PC-9 (cell line): ENCODE measurements at regions not wholly inside any gene's neighbourhood (a gene's known extent, or its start where the extent isn't known, plus 50 kb on each side); places are given as distances from the start of the nearest gene placed in this dataset.

ENCODE experiments used
- BruUV-seq: library from RNA; stranded (reverse); fragments of 400-500 nt; replicated peaks from 2 replicates; lab custom pipeline; 2021; lab: Mats Ljungman, UMichigan
- CTCF ChIA-PET: fragments of 300-600 bp; sonication (Branson Sonifier 250); formaldehyde crosslinking; loops from one replicate; lab custom pipeline; 2022; ENCODE audit warnings: antibody characterized with exemption; lab: Charles Lee
- POLR2A ChIA-PET: fragments of 300-600 bp; sonication (Branson Sonifier 250); formaldehyde crosslinking; loops from one replicate; lab custom pipeline; 2022; ENCODE audit warnings: antibody characterized with exemption; ENCODE audit not compliant: unreplicated experiment; lab: Charles Lee
- DNase-seq, 2 experiments: peaks; one replicate each; pipeline versions ENCODE4 v3.0.0 to v3.0.0-alpha.2; 2015 to 2022; ENCODE audit warnings: mixed read lengths in 1 of 2
- H2AFZ ChIP-seq: fragments of 200-600 bp; sonication (generic); 2 replicates; pipeline ENCODE4 v1.8.1; 2017; ENCODE audit warnings: antibody characterized with exemption
- H3F3A ChIP-seq: fragments of 200-600 bp; sonication (generic); 2 replicates; pipeline ENCODE4 v1.8.1; 2017; ENCODE audit warnings: antibody characterized with exemption, mild to moderate bottlenecking, low read depth; ENCODE audit not compliant: insufficient read depth
- H3K27ac ChIP-seq: fragments of 200-600 bp; sonication (generic); 2 replicates; pipeline ENCODE4 v1.6.1; 2016; ENCODE audit warnings: mixed run types
- H3K27me3 ChIP-seq: fragments of 200-600 bp; sonication (generic); 2 replicates; pipeline ENCODE4 v1.6.1; 2016; ENCODE audit warnings: low read depth, mixed run types; ENCODE audit not compliant: insufficient read depth
- H3K36me3 ChIP-seq: fragments of 200-600 bp; sonication (generic); 2 replicates; pipeline ENCODE4 v1.6.1; 2016; ENCODE audit warnings: low read depth, mixed run types
- H3K4me1 ChIP-seq: fragments of 200-600 bp; sonication (generic); replicated peaks from 2 replicates; pipeline ENCODE4 v1.6.1; 2016; ENCODE audit warnings: mixed run types; ENCODE audit not compliant: insufficient read depth
- H3K4me2 ChIP-seq: fragments of 200-600 bp; sonication (generic); 2 replicates; pipeline ENCODE4 v1.6.1; 2017; ENCODE audit warnings: mixed run types
- H3K4me3 ChIP-seq: fragments of 200-600 bp; sonication (generic); 2 replicates; pipeline ENCODE4 v1.6.1; 2016; ENCODE audit warnings: mixed run types
- H3K79me2 ChIP-seq: fragments of 200-600 bp; sonication (generic); 2 replicates; pipeline ENCODE4 v1.6.1; 2017; ENCODE audit warnings: low read depth, mixed run types
- H3K9me2 ChIP-seq: fragments of 200-600 bp; sonication (generic); 2 replicates; pipeline ENCODE4 v1.8.1; 2017; ENCODE audit warnings: mild to moderate bottlenecking; ENCODE audit not compliant: insufficient read depth
- H3K9me3 ChIP-seq: fragments of 200-600 bp; sonication (generic); 2 replicates; pipeline ENCODE4 v1.8.1; 2016; ENCODE audit warnings: low read depth; ENCODE audit not compliant: insufficient read depth
- H4K20me1 ChIP-seq: fragments of 200-600 bp; sonication (generic); 2 replicates; pipeline ENCODE4 v1.8.1; 2017; ENCODE audit not compliant: insufficient read depth
- EZH2 ChIP-seq: fragments of 200-600 bp; sonication (generic); IDR thresholded peaks from 2 replicates; pipeline ENCODE4 v1.8.0; 2017; ENCODE audit warnings: antibody characterized with exemption, low read depth
- intact Hi-C: fragments of 100-400 bp; cut with micrococcal nuclease; formaldehyde crosslinking; loops from one replicate; pipeline ENCODE4 v1.10.0; 2022; ENCODE audit not compliant: unreplicated experiment
- TF ChIP-seq, protein P1 (sequence below): fragments of 200-600 bp; sonication (generic); conservative IDR thresholded peaks from 2 replicates; pipeline ENCODE4 v1.6.1; 2017; ENCODE audit warnings: mixed run types, antibody characterized with exemption, mild to moderate bottlenecking, moderate library complexity

DNA sequence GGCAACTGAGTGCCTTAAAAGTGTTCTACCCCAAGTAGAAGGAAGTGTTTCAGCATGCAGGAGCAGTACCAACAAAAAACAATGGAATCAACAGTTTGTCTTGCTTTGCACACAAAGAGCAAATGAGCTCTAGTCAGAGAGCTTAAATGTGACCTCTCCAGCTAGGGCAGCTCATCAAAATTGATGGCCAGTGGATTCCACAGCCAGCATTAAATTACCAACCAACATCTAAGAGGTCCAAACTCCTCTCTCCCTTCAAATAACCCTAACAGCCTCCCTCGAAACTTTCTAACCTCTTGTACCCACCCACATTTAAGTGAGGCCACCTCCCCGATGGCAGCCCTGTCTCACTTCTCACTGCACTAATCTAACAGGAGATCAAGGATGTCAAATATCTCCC is 219.9 kb downstream of the CHIC2 start:
- no peaks in the 10 kb centered on the region for H3K27me3 ChIP-seq
- no peaks in the 10 kb centered on the region for H3K4me1 ChIP-seq
- no TSS peak for BruUV-seq
- no peaks in the 10 kb centered on the region for H3K9me2 ChIP-seq
- CTCF ChIA-PET: interaction anchor here (0.6 kb wide), 1 partner anchor 330 kb away, joined by 3 read pairs; no protein-coding TSS in a partner anchor
- TF ChIP-seq, protein P1, sequence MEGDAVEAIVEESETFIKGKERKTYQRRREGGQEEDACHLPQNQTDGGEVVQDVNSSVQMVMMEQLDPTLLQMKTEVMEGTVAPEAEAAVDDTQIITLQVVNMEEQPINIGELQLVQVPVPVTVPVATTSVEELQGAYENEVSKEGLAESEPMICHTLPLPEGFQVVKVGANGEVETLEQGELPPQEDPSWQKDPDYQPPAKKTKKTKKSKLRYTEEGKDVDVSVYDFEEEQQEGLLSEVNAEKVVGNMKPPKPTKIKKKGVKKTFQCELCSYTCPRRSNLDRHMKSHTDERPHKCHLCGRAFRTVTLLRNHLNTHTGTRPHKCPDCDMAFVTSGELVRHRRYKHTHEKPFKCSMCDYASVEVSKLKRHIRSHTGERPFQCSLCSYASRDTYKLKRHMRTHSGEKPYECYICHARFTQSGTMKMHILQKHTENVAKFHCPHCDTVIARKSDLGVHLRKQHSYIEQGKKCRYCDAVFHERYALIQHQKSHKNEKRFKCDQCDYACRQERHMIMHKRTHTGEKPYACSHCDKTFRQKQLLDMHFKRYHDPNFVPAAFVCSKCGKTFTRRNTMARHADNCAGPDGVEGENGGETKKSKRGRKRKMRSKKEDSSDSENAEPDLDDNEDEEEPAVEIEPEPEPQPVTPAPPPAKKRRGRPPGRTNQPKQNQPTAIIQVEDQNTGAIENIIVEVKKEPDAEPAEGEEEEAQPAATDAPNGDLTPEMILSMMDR: no peak
- TF ChIP-seq EZH2: no peak
- DNase-seq: no peak
- intact Hi-C loops: no loop called here
- H3K27ac ChIP-seq: no peak overlapping the region
- no peak overlapping the region for H3K4me3 ChIP-seq
- H3K79me2 ChIP-seq: no peaks in the 10 kb centered on the region
- no peaks in the 10 kb centered on the region for H3K9me3 ChIP-seq
- H3F3A ChIP-seq: no peaks in the 10 kb centered on the region
- POLR2A ChIA-PET: no interaction called here
- no peaks in the 10 kb centered on the region for H4K20me1 ChIP-seq
- H3K36me3 ChIP-seq: no peaks in the 10 kb centered on the region
- H2AFZ ChIP-seq: no peak overlapping the region
- H3K4me2 ChIP-seq: no peak overlapping the region

- POLR2A ChIA-PET: no interaction called here
- intact Hi-C loops: no loop called here
- H3K27me3 ChIP-seq: no peaks in the 10 kb centered on the region
These were observed 220.3 kb downstream of the CHIC2 start for GRCh38 chr4:53844133-53844532.

GRCh38 chr4:53841711-53842110 is 222.7 kb downstream of the CHIC2 start:
- intact Hi-C loops: no loop called here
- Histone ChIP-seq H3K9me3 (no peaks in the 10 kb centered on the region), H4K20me1 (no peaks in the 10 kb centered on the region), H3K9me2 (no peaks in the 10 kb centered on the region), H3K79me2 (no peaks in the 10 kb centered on the region), H3K36me3 (no peaks in the 10 kb centered on the region), H3K27me3 (no peaks in the 10 kb centered on the region), H3K27ac (no peak overlapping the region), H3K4me3 (no peak overlapping the region), H3F3A (no peaks in the 10 kb centered on the region), H2AFZ (no peak overlapping the region), H3K4me2 (no peak overlapping the region), H3K4me1 (no peaks in the 10 kb centered on the region)
- no peak for DNase-seq
- ChIA-PET CTCF (no interaction called here), POLR2A (no interaction called here)
- TF ChIP-seq EZH2: no peak
- TF ChIP-seq, protein P1: no peak
- no TSS peak for BruUV-seq

More at GRCh38 chr4:53844133-53844532, 220.3 kb downstream of the CHIC2 start:
- no peaks in the 10 kb centered on the region for H4K20me1 ChIP-seq
- no peaks in the 10 kb centered on the region for H3K79me2 ChIP-seq
- H3K9me3 ChIP-seq: no peaks in the 10 kb centered on the region
- no TSS peak for BruUV-seq
- no peaks in the 10 kb centered on the region for H3K36me3 ChIP-seq
- no peak overlapping the region for H3K27ac ChIP-seq
- H2AFZ ChIP-seq: no peak overlapping the region
- CTCF ChIA-PET: interaction anchor here (0.6 kb wide), 1 partner anchor 330 kb away, joined by 3 read pairs; no protein-coding TSS in a partner anchor
- TF ChIP-seq, protein P1: no peak
- no peak for TF ChIP-seq EZH2
- no peaks in the 10 kb centered on the region for H3K4me1 ChIP-seq
- H3F3A ChIP-seq: no peaks in the 10 kb centered on the region
- H3K4me2 ChIP-seq: no peak overlapping the region
- DNase-seq: no peak
- no peak overlapping the region for H3K4me3 ChIP-seq
- no peaks in the 10 kb centered on the region for H3K9me2 ChIP-seq
